Sigmoid colon (tissue), 6 donors: ENCODE measurements at regions not wholly inside any gene's neighbourhood (a gene's known extent, or its start where the extent isn't known, plus 50 kb on each side); places are given as distances from the start of the nearest gene placed in this dataset.
A peak's percentile ranks its signal among the peaks of the same experiment; 100 is the strongest.
"Not testable (repeated sequence)": the region's sequence is repeated elsewhere in the genome, so short reads cannot be mapped to it uniquely, and the experiment has no call there.

ENCODE experiments used
- DNase-seq: peaks from one replicate; pipeline ENCODE4 v3.0.0-alpha.2; 2019
- H3K27ac ChIP-seq, 4 donors: fragments of 200-600 bp; sonication (generic); one replicate each; pipeline ENCODE4 v1.5.1; 2016 to 2019; ENCODE audit warnings: mild to moderate bottlenecking in 1 of 4
- H3K27me3 ChIP-seq, 3 donors: fragments of 200-600 bp; sonication (generic); one replicate each; pipeline ENCODE4 v1.5.1; 2019; ENCODE audit warnings: mild to moderate bottlenecking in 1 of 3
- H3K36me3 ChIP-seq, 4 donors: fragments of 200-600 bp; sonication (generic); one replicate each; pipeline ENCODE4 v1.5.1; 2016 to 2019
- H3K4me1 ChIP-seq, 4 donors: fragments of 200-600 bp; sonication (generic); one replicate each; pipeline ENCODE4 v1.5.1; 2017 to 2019
- H3K4me3 ChIP-seq, 4 donors: fragments of 200-600 bp; sonication (generic); one replicate each; pipeline ENCODE4 v1.5.1; 2017 to 2019; ENCODE audit warnings: mild to moderate bottlenecking in 2 of 4, moderate library complexity in 1 of 4
- H3K9me3 ChIP-seq, 4 donors: fragments of 200-600 bp in 3 of 4; sonication (generic) in 3 of 4; one replicate each; pipeline versions ENCODE4 v1.5.1 to v1.6.1; 2013 to 2019
- CTCF ChIP-seq, 4 experiments: fragments of 450-650 bp in 3 of 4; fragments of 200-600 bp in 1 of 4; IDR thresholded peaks; one replicate each; pipeline ENCODE4 v1.5.1; 2016 to 2019; ENCODE audit warnings: antibody characterized with exemption in 4 of 4, mild to moderate bottlenecking in 3 of 4, moderate library complexity in 2 of 4
- EP300 ChIP-seq, 4 donors: sonication (generic); formaldehyde crosslinking; IDR thresholded peaks; one replicate each; pipeline ENCODE4 v1.6.1; 2017; ENCODE audit warnings: antibody characterized with exemption in 4 of 4
- POLR2A ChIP-seq, 2 donors: fragments of 450-650 bp; IDR thresholded peaks; one replicate each; pipeline ENCODE4 v1.6.1; 2016; ENCODE audit warnings: antibody characterized with exemption in 2 of 2, mild to moderate bottlenecking in 2 of 2, moderate library complexity in 2 of 2
- POLR2AphosphoS5 ChIP-seq, 4 donors: sonication (generic); formaldehyde crosslinking; IDR thresholded peaks; one replicate each; pipeline ENCODE4 v1.6.1; 2017; ENCODE audit warnings: antibody characterized with exemption in 4 of 4
- WGBS, 2 donors: extraction: QIAGEN DNeasy Blood & Tissue Kit; methylation state at CpG; one replicate each; pipeline ENCODE4 v1.1.7; 2013; 5-methylcytosine and 5-hydroxymethylcytosine counted together
- intact Hi-C: fragments of 100-400 bp; cut with DNase I; formaldehyde crosslinking; loops from one replicate; pipeline ENCODE4 v1.15.1; 2023
- donor health status: healthy with polysubstance abuse.
- donor health status: healthy.

DNA sequence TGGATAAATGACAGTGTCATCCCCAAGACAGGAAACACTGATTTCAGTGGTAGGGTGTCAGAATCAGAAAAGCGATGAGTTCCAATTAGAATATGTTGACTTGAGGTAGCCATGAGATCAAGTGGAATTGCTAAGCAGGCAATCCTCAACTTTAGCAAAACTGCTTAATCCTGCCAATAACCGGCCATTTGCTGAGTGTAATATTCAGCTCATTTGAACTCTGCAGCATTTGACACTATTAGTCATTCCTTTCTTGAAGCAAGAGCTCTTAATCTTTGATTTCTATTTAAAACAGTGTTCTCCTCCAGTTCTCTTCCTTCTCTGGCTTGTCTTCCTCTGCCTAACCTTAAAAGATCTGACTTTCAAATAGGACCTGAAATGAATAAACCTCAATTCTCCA lies 68.7 kb upstream of the DCLK2 start:
- TF ChIP-seq POLR2A (IDR thresholded peaks at IDR 0.05): no peak
- no peak for TF ChIP-seq CTCF (IDR thresholded peaks at IDR 0.05)
- no peak for TF ChIP-seq POLR2AphosphoS5 (IDR thresholded peaks at IDR 0.05)
- TF ChIP-seq EP300 (IDR thresholded peaks at IDR 0.05): no peak
- Histone ChIP-seq H3K27ac (peak overlapping the region in 3 of 4 donors; percentile 12 to 35 (median 16)), H3K36me3 (no peaks in the 10 kb centered on the region), H3K27me3 (no peaks in the 10 kb centered on the region), H3K4me3 (no peak overlapping the region), H3K9me3 (no peaks in the 10 kb centered on the region), H3K4me1 (peaks cover 0 to 43% (median 35%) of the 10 kb centered on the region in 4 donors)
- intact Hi-C loops: loop anchor here (5.0 kb wide), 2 partner anchors 858 to 1753 kb away; partner anchors contain the start of gene GATB
- WGBS, 2 donors: 90 to 95% methylated on average over 2 of the region's 2 CpGs
- DNase-seq: no peak

- Histone ChIP-seq H3K36me3 (no peaks in the 10 kb centered on the region), H3K4me3 (no peak overlapping the region), H3K4me1 (peaks cover 0 to 32% (median 25%) of the 10 kb centered on the region in 4 donors), H3K27me3 (no peaks in the 10 kb centered on the region), H3K9me3 (no peaks in the 10 kb centered on the region), H3K27ac (peak overlapping the region in 2 of 4 donors; percentile 16 to 35)
- intact Hi-C loops: loop anchor here (5.0 kb wide), 1 partner anchor 197 kb away; no protein-coding TSS in a partner anchor
- WGBS, 2 donors: 17 to 47% methylated on average over 6 of the region's 6 CpGs
- TF ChIP-seq POLR2AphosphoS5 (IDR thresholded peaks at IDR 0.05): no peak
- peak; percentile 22 to 66 (median 56) for TF ChIP-seq CTCF (IDR thresholded peaks at IDR 0.05)
- TF ChIP-seq POLR2A (IDR thresholded peaks at IDR 0.05): no peak
- no peak for DNase-seq
Measured at GRCh38 chr4:150010525-150011126, 67.6 kb upstream of the DCLK2 start.

DNA sequence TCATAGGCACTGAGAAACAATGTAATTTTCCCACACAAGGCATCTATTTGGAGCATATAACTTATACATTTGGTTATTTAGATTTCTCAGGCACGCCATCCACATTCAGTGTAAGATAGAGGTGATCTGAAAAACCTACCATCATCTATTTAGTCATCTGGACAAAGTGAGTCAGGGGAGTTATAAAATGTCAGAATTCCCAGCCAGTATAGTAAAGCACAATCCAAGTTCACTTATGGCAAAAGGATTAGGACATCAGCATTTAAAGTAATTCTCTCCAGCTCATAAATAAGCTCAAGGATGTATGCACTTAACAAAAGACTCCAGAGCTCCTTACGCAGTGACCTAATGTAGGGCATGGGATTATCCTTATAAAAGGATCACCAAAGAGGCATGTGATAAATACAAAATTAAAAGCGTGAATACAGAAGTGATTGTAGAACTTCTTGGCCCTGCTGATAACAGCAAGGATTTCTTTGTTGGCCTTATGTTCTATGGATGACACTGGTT lies 65.3 kb upstream of the DCLK2 start:
- H3K36me3 ChIP-seq: no peaks in the 10 kb centered on the region
- peaks cover 0 to 13% (median 5%) of the 10 kb centered on the region in 4 donors for H3K4me1 ChIP-seq
- TF ChIP-seq CTCF (IDR thresholded peaks at IDR 0.05) (no peak), EP300 (IDR thresholded peaks at IDR 0.05) (no peak), POLR2AphosphoS5 (IDR thresholded peaks at IDR 0.05) (no peak), POLR2A (IDR thresholded peaks at IDR 0.05) (no peak)
- no peak overlapping the region for H3K27ac ChIP-seq
- no peaks in the 10 kb centered on the region for H3K27me3 ChIP-seq
- no peak for DNase-seq
- no peak overlapping the region for H3K4me3 ChIP-seq
- intact Hi-C loops: loop anchor here (5.0 kb wide), 1 partner anchor 194 kb away; no protein-coding TSS in a partner anchor
- H3K9me3 ChIP-seq: no peaks in the 10 kb centered on the region
- WGBS, 2 donors: 94 to 95% methylated on average over 3 of the region's 3 CpGs

DNA sequence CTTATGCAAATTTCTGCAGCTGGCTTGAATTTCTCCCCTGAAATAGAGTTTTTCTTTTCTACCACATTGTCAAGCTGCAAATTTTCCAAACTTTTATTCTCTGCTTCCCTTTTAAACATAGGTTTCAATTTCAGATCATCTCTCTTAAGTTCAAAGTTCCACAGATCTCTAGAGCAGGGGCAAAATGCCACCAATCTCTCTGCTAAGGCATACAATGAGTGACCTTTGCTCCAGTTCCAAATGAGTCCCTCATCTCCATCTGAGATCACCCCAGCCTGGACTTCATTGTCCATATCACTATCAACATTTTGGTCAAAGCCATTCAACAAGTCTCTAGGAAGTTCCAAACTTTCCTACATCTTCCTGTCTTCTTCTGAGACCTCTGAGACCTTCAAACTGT lies 62.3 kb upstream of the DCLK2 start:
- DNase-seq, H3K9me3 ChIP-seq, H3K4me1 ChIP-seq, intact Hi-C loops, H3K27ac ChIP-seq, H3K27me3 ChIP-seq, H3K4me3 ChIP-seq, H3K36me3 ChIP-seq: not testable (repeated sequence)

GRCh38 chr4:150016621-150017020 lies 61.6 kb upstream of the DCLK2 start:
- H3K36me3 ChIP-seq, DNase-seq, H3K4me3 ChIP-seq, intact Hi-C loops, H3K27me3 ChIP-seq, H3K9me3 ChIP-seq, H3K27ac ChIP-seq, H3K4me1 ChIP-seq: not testable (repeated sequence)
- 93 to 98% methylated on average over 1 of the region's 1 CpG for WGBS, 2 donors

DNA sequence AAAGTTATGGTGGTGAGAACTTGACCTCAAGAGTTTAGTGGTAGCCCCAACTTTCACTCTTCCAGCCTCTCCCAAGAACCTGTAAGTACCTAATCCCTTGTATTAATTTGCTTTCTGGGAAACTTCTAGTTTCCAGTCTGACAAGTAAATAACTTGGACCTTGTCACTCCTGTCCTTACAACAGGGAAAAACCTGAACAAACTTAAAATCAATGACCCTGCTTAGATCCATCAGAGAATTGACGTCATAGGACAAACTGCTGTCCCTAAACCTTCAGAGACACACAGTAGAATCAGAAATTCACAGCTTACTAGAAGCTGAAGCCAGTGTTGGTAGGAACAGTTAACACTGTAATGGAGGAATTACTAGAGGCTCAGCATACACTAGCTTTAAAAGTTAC lies 60.0 kb upstream of the DCLK2 start:
- no peaks in the 10 kb centered on the region for H3K4me1 ChIP-seq
- 75 to 91% methylated on average over 1 of the region's 1 CpG for WGBS, 2 donors
- no peak for DNase-seq
- no peaks in the 10 kb centered on the region for H3K36me3 ChIP-seq
- H3K9me3 ChIP-seq: no peaks in the 10 kb centered on the region
- H3K4me3 ChIP-seq: no peak overlapping the region
- H3K27ac ChIP-seq: no peak overlapping the region
- intact Hi-C loops: no loop called here
- H3K27me3 ChIP-seq: no peaks in the 10 kb centered on the region
- TF ChIP-seq POLR2AphosphoS5 (IDR thresholded peaks at IDR 0.05) (no peak), POLR2A (IDR thresholded peaks at IDR 0.05) (no peak), EP300 (IDR thresholded peaks at IDR 0.05) (no peak), CTCF (IDR thresholded peaks at IDR 0.05) (no peak)
